ENCODE measurements at regions not wholly inside any gene's neighbourhood (a gene's known extent, or its start where the extent isn't known, plus 50 kb on each side); places are given as distances from the start of the nearest gene placed in this dataset.

- no peak for FAIRE-seq
- H3K27me3 ChIP-seq (ENCODE audit: control insufficient read depth in 1 of 2, insufficient read depth in 2 of 2, low read length in 2 of 2), result 0 out of 5 replicates have a peak, but pooled peaks cover 0 to 3% of the 10 kb centered on the region in 2 experiments
- H3K27ac ChIP-seq (ENCODE audit: extremely low read length, insufficient read depth, low read length), result no peak overlapping the region
- DNase-seq (ENCODE audit: low spot score), result no peak
- BruUV-seq (replicated peaks), result no TSS peak
- WGBS (ENCODE audit: low lambda C conversion rate), result 0% methylated on average over 2 of the region's 2 CpGs
- POLR2A ChIA-PET, result no interaction called here
- no peaks in the 10 kb centered on the region for H3K9me3 ChIP-seq (ENCODE audit: low read length)
- H3K79me2 ChIP-seq (ENCODE audit: insufficient read depth, low read length), result no peaks in the 10 kb centered on the region
- no peak overlapping the region for H3K4me3 ChIP-seq (replicated peaks in 1 of 3; ENCODE audit: insufficient read depth in 1 of 3, low read depth in 2 of 3, low read length in 3 of 3)
- H2AFZ ChIP-seq (ENCODE audit: low read length), result no peak overlapping the region
- H3K9ac ChIP-seq (ENCODE audit: insufficient read depth, low read depth, low read length), result no peak overlapping the region
- H3K4me1 ChIP-seq (ENCODE audit: insufficient read depth, low read length), result no peaks in the 10 kb centered on the region
- H3K4me2 ChIP-seq (ENCODE audit: low read depth, low read length), result no peak overlapping the region
- intact Hi-C loops (cut with micrococcal nuclease; ENCODE audit: unreplicated experiment), result no loop called here
- no peaks in the 10 kb centered on the region for H3K36me3 ChIP-seq (replicated peaks in 1 of 2; ENCODE audit: control insufficient read depth in 1 of 2, insufficient read depth in 2 of 2, low read length in 2 of 2)
- in situ Hi-C loops (cut with HindIII; ENCODE audit: extremely low pct_ligation_motif_present, low pct_unique_long_range_greater_than_20kb), result no loop called here
- TF ChIP-seq TEF (CRISPR knock-in tag; IDR thresholded peaks at IDR 0.05) (no peak), ZNF672 (CRISPR knock-in tag; IDR thresholded peaks at IDR 0.05) (no peak), TRIM24 (CRISPR knock-in tag; IDR thresholded peaks at IDR 0.05) (no peak), TOE1 (CRISPR knock-in tag; IDR thresholded peaks at IDR 0.05) (no peak), NCOA2 (CRISPR knock-in tag; IDR thresholded peaks at IDR 0.05) (no peak), NR2C2 (CRISPR knock-in tag; IDR thresholded peaks at IDR 0.05; ENCODE audit: borderline replicate concordance) (no peak), CBX1 (IDR thresholded peaks at IDR 0.05; ENCODE audit: low read depth) (no peak), FOSL1 (CRISPR knock-in tag; IDR thresholded peaks at IDR 0.05; ENCODE audit: borderline replicate concordance) (no peak), XRCC5 (optimal IDR thresholded peaks at IDR 0.05; ENCODE audit: low read length) (no peak), ARHGAP35 (CRISPR knock-in tag; IDR thresholded peaks at IDR 0.05; ENCODE audit: borderline replicate concordance) (no peak), ARNT (IDR thresholded peaks at IDR 0.05) (no peak), RARG (CRISPR knock-in tag; IDR thresholded peaks at IDR 0.05; ENCODE audit: low read depth) (no peak), ZSCAN25 (CRISPR knock-in tag; IDR thresholded peaks at IDR 0.05) (no peak), ZNF484 (CRISPR knock-in tag; IDR thresholded peaks at IDR 0.05; ENCODE audit: borderline replicate concordance, low read depth) (no peak), ZNF780A (CRISPR knock-in tag; IDR thresholded peaks at IDR 0.05) (no peak), SP4 (CRISPR knock-in tag; IDR thresholded peaks at IDR 0.05) (no peak), ZNF281 (CRISPR knock-in tag; IDR thresholded peaks at IDR 0.05; ENCODE audit: borderline replicate concordance) (no peak), TEAD3 (CRISPR knock-in tag; optimal IDR thresholded peaks at IDR 0.05; ENCODE audit: borderline replicate concordance) (no peak)
- no peak for ATAC-seq
- H4K20me1 ChIP-seq (ENCODE audit: insufficient read depth, low read length), result no peaks in the 10 kb centered on the region
- CTCF ChIA-PET (ENCODE audit: low intra/inter-chr PET ratio, low total read pairs), result no interaction called here
Measured at GRCh38 chr7:27302590-27302989, 60.0 kb downstream of the EVX1 start.
